Smooth muscle cell (in vitro differentiated cells): ENCODE measurements at regions not wholly inside any gene's neighbourhood (a gene's known extent, or its start where the extent isn't known, plus 50 kb on each side); places are given as distances from the start of the nearest gene placed in this dataset.

Experiments used
- DNase-seq: peaks from one replicate; lab custom pipeline; 2025; ENCODE audit not compliant: unreplicated experiment; lab: John Stamatoyannopoulos, UW
- H2AFZ ChIP-seq: fragments of 200-600 bp; sonication (generic); 2 replicates; pipeline ENCODE4 v1.6.0; 2016; ENCODE audit warnings: antibody characterized with exemption, low read depth, mild to moderate bottlenecking
- H3F3A ChIP-seq: fragments of 200-600 bp; sonication (generic); 2 replicates; pipeline ENCODE4 v1.6.0; 2017; ENCODE audit warnings: antibody characterized with exemption, low read depth
- H3K27ac ChIP-seq: fragments of 200-600 bp; sonication (generic); 2 replicates; pipeline ENCODE4 v1.5.1; 2016; ENCODE audit warnings: low read depth, mild to moderate bottlenecking
- H3K27me3 ChIP-seq: fragments of 200-600 bp; sonication (generic); 2 replicates; pipeline ENCODE4 v1.6.1; 2016; ENCODE audit warnings: low read depth, mild to moderate bottlenecking
- H3K36me3 ChIP-seq: fragments of 200-600 bp; sonication (generic); 2 replicates; pipeline ENCODE4 v1.5.1; 2016; ENCODE audit warnings: low read depth
- H3K4me1 ChIP-seq: fragments of 200-600 bp; sonication (generic); 2 replicates; pipeline ENCODE4 v1.5.1; 2016; ENCODE audit warnings: low read depth
- H3K4me2 ChIP-seq: fragments of 200-600 bp; sonication (generic); 2 replicates; pipeline ENCODE4 v1.6.0; 2016; ENCODE audit warnings: mild to moderate bottlenecking
- H3K4me3 ChIP-seq: fragments of 200-600 bp; sonication (generic); 2 replicates; pipeline ENCODE4 v1.5.1; 2016; ENCODE audit warnings: mild to moderate bottlenecking
- H3K79me2 ChIP-seq: fragments of 200-600 bp; sonication (generic); 2 replicates; pipeline ENCODE4 v1.6.0; 2016; ENCODE audit warnings: low read depth, mild to moderate bottlenecking
- H3K9ac ChIP-seq: fragments of 200-600 bp; sonication (generic); 2 replicates; pipeline ENCODE4 v1.6.0; 2016; ENCODE audit warnings: low read depth
- H3K9me3 ChIP-seq: fragments of 200-600 bp; sonication (generic); replicated peaks from 2 replicates; pipeline ENCODE4 v1.5.1; 2016; ENCODE audit warnings: low read depth
- H4K20me1 ChIP-seq: fragments of 200-600 bp; sonication (generic); 2 replicates; pipeline ENCODE4 v1.6.0; 2016; ENCODE audit warnings: low read depth
- CTCF ChIP-seq: fragments of 200-600 bp; sonication (generic); IDR thresholded peaks from 2 replicates; pipeline ENCODE4 v1.5.1; 2017; ENCODE audit warnings: borderline replicate concordance, mild to moderate bottlenecking, antibody characterized with exemption; ENCODE audit not compliant: insufficient read depth, poor library complexity, severe bottlenecking
- WGBS: methylation state at CpG from one replicate; pipeline ENCODE4 v1.1.7; 2016; ENCODE audit warnings: low lambda C conversion rate; 5-methylcytosine and 5-hydroxymethylcytosine counted together

DNA sequence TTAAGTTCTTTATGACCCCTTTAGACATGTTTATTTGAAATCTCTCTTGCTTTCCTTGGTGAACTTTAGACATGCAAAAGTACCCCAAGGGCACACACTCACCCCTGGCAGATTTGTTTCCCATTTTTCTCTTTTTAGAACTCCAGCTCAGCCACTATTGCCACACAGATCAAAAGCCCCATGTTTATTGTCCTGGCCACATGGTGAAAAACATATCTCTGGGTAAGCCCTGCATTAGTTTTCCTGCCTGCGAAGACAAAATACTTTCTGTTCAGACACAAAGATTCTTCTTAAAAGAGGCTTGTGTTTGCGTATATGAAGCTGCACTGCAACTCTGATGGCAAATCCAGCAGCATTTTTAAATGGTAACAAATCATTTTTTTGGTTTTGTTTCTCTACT is 200.0 kb downstream of the POLR1F start:
- peak overlapping the region; percentile 29 for H3K4me3 ChIP-seq
- TF ChIP-seq CTCF: no peak

DNA sequence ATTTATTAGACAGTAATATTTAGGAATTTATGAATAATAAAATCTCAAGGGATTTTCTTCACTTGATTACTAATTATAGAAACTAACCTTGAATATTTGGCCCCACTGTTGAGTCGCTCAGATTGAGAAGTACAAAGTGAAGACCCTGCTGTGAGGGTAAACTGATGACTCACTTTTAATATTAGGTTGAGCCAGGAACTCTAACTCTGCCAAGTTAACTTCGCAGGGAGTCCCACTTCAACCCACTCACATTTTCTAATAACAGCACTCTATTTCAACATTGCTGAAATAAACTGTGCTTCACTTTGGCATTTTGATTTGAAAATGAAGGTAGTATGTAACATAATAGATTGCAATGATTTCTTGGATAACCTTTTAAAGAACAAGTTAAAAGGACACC is 200.7 kb downstream of the POLR1F start:
- 32% methylated on average over 2 of the region's 2 CpGs for WGBS
- Histone ChIP-seq H3K9ac (no peak overlapping the region), H3K27ac (no peak overlapping the region), H3K27me3 (no peaks in the 10 kb centered on the region), H3K4me3 (no peak overlapping the region), H3F3A (no peaks in the 10 kb centered on the region), H3K79me2 (no peaks in the 10 kb centered on the region), H2AFZ (peak overlapping the region; percentile 92), H3K4me2 (peak overlapping the region; percentile 75), H3K9me3 (no peaks in the 10 kb centered on the region), H4K20me1 (no peaks in the 10 kb centered on the region), H3K36me3 (no peaks in the 10 kb centered on the region), H3K4me1 (no peaks in the 10 kb centered on the region)
- DNase-seq: no peak
- no peak for TF ChIP-seq CTCF

More for the DNA sequence above, 200.0 kb downstream of the POLR1F start:
- 13% methylated on average over 2 of the region's 2 CpGs for WGBS
- no peaks in the 10 kb centered on the region for H3K36me3 ChIP-seq
- H3K27me3 ChIP-seq: no peaks in the 10 kb centered on the region
- H3K4me2 ChIP-seq: peak overlapping the region; percentile 75
- no peaks in the 10 kb centered on the region for H3K79me2 ChIP-seq
- H2AFZ ChIP-seq: peak overlapping the region; percentile 92
- DNase-seq: no peak
- no peaks in the 10 kb centered on the region for H3K9me3 ChIP-seq
- no peaks in the 10 kb centered on the region for H3F3A ChIP-seq
- H3K9ac ChIP-seq: no peak overlapping the region
- H4K20me1 ChIP-seq: no peaks in the 10 kb centered on the region
- H3K4me1 ChIP-seq: no peaks in the 10 kb centered on the region
- H3K27ac ChIP-seq: no peak overlapping the region

GRCh38 chr7:19491821-19492452 is 216.9 kb downstream of the POLR1F start:
- Histone ChIP-seq H3F3A (no peaks in the 10 kb centered on the region), H2AFZ (peak overlapping the region; percentile 79), H3K9me3 (peaks cover 6% of the 10 kb centered on the region), H4K20me1 (no peaks in the 10 kb centered on the region), H3K4me3 (no peak overlapping the region), H3K36me3 (no peaks in the 10 kb centered on the region), H3K27ac (no peak overlapping the region), H3K4me1 (no peaks in the 10 kb centered on the region), H3K9ac (no peak overlapping the region), H3K27me3 (no peaks in the 10 kb centered on the region), H3K79me2 (no peaks in the 10 kb centered on the region), H3K4me2 (no peak overlapping the region)
- WGBS: 55% methylated on average over 7 of the region's 7 CpGs
- TF ChIP-seq CTCF: peak; percentile 70
- DNase-seq: no peak

GRCh38 chr7:19491371-19491770 is 217.5 kb downstream of the POLR1F start:
- Histone ChIP-seq H4K20me1 (no peaks in the 10 kb centered on the region), H3K4me1 (no peaks in the 10 kb centered on the region), H3K4me3 (no peak overlapping the region), H3F3A (no peaks in the 10 kb centered on the region), H3K27ac (no peak overlapping the region), H3K9me3 (peaks cover 7% of the 10 kb centered on the region), H3K79me2 (no peaks in the 10 kb centered on the region), H3K4me2 (no peak overlapping the region), H3K9ac (no peak overlapping the region), H2AFZ (no peak overlapping the region), H3K27me3 (no peaks in the 10 kb centered on the region), H3K36me3 (no peaks in the 10 kb centered on the region)
- WGBS: 83% methylated on average over 5 of the region's 5 CpGs
- DNase-seq: no peak
- TF ChIP-seq CTCF: no peak
